HG03095 (cell line): ENCODE measurements at regions not wholly inside any gene's neighbourhood (a gene's known extent, or its start where the extent isn't known, plus 50 kb on each side); places are given as distances from the start of the nearest gene placed in this dataset.
"Not testable (repeated sequence)": the region's sequence is repeated elsewhere in the genome, so short reads cannot be mapped to it uniquely, and the experiment has no call there.

Experiments used
- ATAC-seq: cut with Tn5 transposase; IDR thresholded peaks from one replicate; pipeline ENCODE4 v1.9.1; 2021; ENCODE audit warnings: moderate library complexity; ENCODE audit not compliant: unreplicated experiment

DNA sequence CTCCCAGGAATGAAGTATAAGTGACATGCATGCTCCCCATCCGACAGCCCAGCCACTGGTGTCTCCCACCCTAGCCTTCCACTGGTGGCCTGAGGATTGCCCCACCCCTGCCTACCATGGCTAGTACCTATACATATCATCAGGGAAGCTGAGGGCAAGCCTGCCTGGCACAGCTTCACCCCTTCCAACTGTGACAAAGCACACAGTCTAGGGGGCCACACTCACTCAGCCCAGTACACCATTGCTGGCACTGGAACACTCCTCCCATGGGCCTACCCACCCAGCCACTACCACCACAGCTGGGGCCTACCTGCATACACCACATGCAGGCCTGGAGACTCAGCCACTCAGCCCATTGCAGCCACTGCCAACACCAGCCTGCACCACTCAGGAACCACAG, 393.1 kb upstream of the STEAP1 start:
- no peak for ATAC-seq

DNA sequence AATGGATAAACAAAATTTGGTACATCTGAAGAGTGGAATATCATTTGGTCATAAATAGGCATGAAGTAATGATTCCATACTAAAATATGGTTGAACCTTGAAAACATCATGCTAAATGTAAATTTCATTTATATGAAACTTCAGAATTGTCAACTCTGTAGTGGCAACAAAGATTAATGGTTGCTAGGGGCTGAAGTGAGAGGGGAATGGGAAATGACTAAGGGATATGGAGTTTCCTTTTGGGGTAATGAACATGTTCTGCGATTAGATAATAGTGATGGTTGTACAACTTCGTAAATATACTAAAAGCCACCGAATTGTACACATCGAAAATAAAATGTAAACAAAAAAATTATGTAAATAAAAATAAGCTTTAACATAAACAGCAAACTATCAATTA, 384.1 kb upstream of the STEAP1 start:
- no peak for ATAC-seq

DNA sequence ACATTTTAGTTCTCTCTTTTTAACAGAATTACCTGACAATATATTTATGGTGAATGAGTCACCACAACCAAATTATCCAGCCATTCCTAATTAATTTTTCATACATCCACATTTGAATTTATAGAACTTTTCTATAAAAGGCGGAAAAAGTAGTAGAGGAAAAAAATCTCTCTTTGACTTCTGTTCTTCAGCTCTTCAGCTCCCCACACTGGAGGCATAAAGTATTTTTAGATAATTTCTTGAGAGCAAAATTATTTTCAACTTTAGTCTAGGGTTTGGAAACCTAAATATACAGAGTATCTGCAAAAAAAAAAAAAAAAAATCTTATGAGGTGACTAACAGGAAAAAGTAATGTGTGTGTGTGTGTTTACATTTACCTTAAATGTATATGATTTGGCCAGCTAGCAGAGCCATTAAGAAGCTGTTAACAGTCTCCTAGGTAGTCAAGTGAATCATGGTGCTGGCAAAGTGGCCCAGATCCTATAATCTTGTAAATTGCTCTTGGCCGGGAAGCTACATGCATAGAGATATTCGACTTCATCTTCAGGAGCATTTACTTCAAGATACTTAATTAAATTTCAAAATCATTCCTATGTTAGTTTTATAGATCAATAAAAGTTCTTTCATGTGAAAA, 383.1 kb upstream of the STEAP1 start:
- ATAC-seq, result no peak

DNA sequence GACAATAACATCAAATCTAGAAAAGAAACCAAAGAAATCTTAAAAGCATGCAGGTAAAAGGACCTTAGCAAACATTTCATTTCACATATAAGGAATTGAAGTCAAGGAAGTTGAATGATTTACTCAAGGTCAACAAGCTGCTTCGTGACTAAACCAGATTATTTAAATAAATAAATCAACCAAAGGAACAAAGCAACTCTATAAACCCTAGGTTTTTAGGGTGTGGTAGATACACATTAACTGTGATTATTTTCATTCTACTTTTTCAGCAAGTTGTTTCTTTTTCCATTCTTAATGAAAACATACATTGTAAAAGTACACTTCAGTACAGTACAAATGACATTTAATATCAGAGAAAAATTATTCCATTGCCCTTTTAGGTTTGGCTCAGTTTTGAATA, 382.0 kb upstream of the STEAP1 start:
- no peak for ATAC-seq

DNA sequence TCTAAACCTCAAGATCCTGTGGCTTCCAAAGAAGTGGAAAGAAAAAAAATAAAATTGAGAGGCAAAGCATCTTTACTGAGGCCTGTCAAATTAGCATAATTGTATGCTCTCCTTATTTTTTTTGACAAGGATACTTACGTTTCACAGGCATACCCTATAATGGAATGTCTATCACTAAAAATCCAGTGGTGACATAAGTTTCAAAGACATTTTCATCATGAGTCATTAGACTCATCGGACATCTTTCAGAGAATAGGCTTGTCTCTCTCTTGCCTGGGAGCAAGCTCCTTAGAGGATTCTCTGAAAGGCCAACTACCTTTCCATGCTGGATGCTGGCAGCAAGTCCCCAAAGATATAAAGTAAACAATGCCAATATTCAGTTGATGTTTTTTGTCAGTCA, 380.7 kb upstream of the STEAP1 start:
- ATAC-seq, result no peak

DNA sequence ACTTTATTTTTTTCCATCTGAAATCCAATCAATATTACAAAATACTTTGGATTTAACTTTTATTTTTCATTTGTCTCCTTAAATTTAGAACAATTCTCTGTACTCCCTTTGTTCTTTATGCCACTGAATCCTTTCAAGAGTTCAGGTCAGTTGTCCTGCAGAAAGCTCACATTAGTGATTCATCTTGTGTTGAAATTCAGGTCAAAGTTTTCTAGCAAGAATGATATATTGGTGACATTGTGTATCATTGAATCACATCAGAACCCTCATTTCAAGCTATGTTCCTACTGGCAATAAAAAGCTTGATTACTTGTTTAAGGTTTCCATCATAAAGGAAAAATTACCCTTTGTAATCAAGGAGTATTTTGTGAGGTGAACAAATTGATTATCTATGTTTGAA, 378.8 kb upstream of the STEAP1 start:
- ATAC-seq, result no peak

DNA sequence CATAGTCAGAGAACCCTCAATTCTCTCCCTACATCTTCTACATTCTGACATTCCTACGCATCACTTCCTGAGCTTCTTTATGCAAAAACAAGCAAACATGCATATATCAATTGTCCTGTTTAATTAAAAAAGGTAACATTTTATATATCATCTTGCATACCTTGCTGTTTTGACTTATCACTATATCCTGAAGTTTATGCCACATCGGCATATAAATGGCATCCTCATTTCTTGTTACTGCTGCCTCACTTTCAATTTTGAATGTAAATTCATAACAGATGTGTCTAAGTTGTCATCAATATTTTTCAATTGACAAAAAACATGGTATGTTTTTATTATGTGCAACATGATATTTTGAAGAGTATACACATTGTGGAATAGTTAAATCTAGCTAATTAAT, 377.3 kb upstream of the STEAP1 start:
- ATAC-seq, result no peak

DNA sequence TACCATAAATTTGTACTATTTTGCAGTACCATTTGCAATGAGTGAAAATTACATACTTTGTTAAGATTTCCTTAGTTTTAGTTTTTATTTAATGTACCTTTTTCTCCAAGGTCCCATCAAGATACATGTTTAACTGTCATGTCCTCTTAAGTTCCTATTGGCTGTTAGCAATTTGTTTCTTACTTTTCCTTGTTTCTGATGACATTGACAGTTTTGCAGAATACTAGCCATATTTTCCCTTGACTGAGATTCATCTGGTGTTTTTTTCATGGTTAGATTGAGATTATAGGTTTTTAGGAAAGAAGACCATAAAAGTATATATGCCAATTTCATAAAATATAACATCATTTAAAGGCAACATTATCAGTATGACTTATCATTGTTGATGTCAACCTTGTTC, 376.8 kb upstream of the STEAP1 start:
- no peak for ATAC-seq

DNA sequence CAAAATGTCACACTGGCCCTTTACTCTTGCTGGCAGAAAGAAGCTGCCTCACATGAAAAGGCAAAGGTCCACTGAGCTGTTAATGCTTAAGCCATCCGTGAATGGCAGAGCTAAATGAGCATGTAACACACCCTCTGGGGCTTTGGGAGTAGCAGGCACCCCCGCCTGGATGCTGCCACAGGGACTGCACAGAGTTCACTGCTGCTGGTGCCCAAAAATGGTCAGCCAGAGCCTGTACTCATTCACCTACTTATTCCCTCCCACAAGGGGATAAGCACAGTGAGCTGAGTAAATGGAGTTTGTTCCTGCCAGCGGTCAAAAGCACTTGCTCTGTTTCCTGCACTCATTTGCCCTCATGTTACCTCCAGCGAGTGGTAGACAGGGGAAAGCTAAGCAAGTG, 374.0 kb upstream of the STEAP1 start:
- no peak for ATAC-seq

DNA sequence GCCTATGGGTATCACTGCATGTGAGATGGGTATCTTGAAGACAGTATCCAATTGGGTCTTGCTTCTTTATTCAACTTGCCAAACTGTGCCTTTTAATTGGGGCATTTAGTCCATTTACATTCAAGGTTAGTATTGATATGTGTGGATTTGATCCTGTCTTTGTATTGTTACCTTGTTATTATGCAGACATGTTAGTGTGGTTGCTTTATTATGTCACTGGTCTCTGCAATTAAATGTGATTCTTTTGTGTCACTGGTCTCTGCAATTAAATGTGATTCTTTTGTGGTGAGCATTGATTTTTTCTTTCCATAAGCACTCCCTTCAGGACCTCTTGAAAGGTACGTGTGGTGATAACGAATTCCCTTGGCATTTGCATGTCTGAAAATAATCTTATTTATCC, 357.8 kb upstream of the STEAP1 start:
- ATAC-seq, result no peak

DNA sequence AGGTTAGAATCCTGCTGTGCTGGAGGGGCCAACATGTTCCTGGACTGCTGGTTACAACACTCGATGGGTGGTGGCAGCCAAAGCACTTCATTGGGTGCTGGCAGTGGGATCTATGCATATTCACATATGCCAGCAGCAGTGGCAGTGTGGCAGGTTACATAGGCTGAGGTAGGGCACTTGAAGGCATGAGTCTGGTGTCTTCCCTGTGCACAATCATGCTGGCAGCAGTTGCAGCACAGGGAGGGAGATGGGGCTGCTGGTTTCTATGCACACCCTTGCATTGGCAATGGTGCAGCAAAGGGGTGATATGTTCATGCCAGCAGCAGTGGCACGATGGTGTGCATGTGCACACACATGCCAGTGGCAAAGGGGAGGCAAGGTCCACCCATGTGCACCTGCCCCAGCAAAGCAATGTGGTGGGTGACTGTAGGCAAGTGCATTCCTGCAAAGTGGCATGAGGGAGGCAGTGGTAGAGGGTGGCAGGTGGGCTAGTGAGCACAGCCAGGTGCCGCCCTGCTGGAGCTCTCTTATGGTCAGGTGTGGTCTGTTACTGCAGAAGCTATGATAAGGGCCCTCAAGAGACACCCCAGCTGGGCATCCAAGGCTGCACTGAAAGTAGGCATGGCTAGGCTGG, 356.2 kb upstream of the STEAP1 start:
- ATAC-seq, result no peak

DNA sequence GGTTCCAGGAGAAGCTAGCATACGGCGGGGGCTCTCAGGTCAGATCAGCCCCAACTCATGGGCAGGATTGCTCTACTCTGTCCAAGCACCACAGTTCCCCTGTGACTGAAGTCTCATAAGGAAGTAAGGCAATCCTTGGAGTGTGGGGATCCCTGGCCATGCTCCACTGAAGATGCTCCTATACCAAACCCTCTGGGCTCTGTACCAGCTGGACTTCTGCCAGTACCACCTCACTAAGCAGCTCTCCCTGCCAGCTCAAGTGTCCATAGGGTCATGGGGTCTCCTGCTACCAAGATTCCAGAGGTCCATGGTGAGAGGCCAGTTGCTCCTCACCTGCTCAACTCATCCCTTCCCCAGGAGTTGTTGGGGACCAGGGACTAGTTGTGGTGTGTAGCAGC, 355.7 kb upstream of the STEAP1 start:
- no peak for ATAC-seq

DNA sequence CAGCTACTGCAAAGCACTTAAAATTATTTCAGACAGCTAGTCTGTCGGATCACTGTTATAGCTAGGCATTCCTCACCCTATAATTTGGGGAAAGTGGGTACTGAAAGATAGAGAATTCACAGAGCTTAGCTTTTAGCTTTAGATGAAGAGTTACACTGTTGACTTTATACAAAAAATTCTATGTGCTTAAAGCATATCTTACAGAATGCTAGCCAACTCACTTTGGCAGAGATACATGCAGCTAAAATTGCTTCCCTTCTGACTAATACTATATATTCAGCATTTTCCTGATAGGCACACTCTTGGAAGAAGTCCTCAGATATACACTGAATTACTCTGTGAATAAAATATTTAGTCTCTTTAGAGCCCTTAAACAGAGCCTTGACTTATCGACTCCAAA, 353.5 kb upstream of the STEAP1 start:
- no peak for ATAC-seq

DNA sequence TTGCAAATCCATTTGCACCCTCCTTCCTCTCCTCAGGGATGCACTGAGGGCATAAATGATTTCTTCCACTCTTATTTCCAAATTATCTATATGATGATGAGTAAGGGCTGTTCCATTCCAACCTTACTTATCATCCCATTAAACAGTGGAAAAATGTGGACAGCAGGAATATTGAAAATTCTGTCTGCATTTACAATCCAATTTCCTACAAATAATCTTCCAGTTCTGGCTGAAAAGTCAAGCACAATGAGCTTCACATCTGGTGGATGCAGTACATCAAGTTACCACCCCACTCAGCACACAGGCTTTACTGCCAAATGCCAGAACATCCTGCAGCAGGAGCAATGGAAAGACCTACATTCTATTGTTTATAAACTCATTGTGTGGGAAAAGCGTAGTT, 345.0 kb upstream of the STEAP1 start:
- ATAC-seq, result no peak

DNA sequence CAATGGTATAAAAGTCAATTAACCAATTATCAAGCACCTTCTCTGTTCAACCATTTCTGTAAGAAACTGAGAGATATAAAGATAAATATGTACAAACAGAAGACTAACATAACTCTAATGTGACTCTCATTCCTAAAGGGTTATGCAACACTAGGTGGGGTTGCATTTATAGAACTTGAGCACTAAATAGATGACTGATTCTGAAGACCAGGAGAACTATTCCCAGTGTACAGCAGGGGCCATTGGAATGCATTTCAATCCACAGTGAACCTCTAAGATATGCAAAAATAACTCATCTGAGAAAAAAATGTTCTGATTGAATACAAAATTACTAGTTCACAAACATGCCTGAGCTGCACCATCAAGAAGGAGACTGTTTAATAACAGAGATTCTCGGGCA, 341.2 kb upstream of the STEAP1 start:
- no peak for ATAC-seq

DNA sequence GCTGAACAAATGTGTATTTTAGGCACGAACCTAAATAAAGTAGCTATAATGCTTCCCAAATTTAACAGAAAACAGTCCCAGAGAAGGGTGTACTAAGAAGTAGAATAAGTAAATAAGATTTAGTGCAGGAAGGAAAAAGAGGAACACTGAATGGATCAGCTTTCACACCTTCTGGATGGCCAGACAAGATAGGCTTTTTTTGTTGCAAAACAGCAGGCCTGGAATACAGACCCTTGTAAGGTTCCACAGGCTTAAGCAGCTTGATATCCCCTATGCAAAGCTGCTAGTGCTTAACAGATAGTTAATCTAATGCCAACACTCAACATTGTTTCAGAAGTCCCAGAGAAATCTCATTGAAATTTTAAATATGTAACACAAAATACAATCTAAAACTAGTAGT, 328.1 kb upstream of the STEAP1 start:
- ATAC-seq, result no peak

DNA sequence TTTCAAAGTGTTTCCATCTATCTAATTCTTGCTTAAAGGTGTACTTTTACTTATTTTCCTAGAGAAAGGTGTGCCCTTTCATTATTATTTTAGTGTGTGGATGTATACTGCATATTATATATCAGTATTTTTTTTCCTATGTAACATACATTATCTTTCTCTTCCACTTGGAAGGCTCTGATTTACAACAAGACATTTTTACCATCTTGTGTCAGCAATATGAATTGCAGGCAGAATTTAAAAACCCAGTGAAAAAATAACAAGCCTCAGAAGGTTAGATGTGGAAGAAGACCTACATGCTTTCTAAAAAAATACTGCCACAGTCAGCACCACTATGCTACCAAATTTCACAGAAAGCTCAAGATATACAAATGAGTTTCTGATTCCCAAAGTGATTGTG, 327.7 kb upstream of the STEAP1 start:
- no peak for ATAC-seq

DNA sequence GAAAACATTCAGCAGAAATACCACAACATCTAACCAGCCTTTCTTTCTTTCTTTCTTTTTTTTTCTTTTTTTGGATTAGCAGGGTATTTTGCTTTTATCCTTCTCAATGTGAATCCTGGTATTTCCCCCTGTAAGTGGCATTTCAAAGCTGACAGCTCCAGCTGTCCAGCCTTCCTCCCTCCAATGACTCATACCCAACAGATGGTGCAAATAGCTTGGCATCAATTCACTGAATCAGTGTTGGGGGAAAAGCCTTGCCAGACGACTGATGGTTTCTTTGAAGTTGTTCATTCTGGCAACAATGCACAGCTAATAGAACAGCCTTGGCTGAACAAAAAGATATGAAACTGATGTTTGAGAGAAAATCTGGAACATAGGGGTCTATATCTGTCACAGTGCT, 316.8 kb upstream of the STEAP1 start:
- ATAC-seq, result no peak

DNA sequence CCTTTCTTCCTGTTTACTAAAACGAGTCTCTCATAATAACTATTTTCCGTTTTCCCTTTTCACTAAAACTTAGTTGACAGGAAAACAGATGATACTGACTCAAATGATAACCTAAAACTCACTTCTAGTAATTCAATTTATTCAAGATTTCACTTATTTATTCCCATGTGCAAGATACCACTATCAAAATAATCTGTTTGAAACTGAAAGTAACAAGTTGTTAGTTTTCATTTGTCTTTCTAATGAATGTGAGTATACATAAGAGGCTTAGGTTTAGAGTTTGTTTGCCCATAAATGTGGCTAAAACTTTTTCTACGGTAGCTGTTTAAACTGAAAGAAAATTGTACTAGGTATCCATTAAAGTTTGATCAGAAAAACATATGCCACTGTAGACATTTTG, 314.9 kb upstream of the STEAP1 start:
- no peak for ATAC-seq

DNA sequence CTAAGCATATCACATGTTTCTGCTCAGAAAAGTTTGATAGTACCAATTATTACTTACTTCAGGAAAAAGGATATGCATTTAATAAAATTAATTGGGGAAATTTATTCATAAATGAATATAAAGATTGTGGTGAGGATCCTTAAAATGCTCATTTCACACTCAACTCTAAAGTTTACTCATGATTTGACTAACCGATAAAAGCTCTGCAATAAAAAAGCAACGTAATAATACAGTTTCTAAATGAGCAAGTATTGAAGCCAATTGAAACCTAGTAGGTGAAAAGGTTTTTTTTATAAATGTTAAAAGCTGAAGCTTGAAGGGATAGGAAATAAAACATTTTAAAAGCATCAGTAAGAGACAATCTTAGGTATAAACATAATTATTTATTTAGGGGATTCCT, 308.3 kb upstream of the STEAP1 start:
- ATAC-seq, result no peak

DNA sequence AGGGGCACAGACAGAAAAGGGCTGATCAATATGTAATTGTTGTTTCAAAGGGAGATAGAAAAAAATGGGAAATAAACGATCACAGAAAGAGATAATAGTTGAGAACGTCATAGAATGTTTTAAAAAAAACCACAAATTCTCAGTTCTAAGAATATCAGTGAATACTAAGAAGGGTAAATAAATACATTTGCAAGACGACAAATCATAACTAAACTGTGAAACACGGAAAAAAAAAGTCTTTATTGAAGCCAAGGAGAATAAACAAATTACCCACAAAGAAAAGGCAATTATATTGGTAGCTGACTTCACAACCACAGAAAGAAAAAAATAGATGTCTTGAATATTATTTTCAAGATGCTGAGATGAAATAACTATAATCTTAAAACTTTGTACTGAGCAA, 305.2 kb upstream of the STEAP1 start:
- ATAC-seq, result no peak

DNA sequence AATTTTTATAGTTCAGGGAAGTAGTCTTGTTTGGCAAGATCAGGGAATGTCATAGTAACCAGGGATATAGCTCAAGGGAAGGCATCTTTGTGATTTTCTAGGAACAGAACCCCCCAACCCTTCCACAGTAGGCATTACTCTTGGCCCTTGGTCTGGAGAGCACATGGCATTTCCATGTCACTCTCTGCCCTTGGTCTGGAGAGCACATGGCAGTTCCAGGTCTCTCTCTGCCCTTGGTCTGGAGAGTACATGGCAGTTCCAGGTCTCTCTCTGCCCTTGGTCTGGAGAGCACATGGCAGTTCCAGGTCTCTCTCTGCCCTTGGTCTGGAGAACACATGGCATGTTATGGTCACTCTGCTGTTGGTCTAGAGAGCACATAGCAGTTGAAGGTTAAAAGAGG, 297.2 kb upstream of the STEAP1 start:
- not testable (repeated sequence) for ATAC-seq

DNA sequence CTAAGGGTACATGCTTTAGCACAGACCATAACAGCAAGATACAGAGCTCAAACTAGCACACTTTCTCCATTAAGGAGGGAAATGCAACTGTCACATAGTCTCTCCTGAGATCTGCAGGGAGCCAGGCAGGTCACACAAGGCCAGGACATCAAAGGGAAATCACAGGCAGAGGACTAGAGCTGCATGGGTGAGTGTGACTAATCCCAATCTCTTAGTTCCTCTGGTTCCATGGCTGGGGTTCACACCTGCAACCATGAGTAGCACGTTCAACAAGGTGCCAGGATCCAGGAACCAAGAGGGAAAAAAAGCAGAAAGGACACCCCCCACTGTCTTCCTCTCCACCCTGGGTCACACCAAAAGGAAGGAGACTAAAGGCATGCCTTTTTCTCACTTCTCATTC, 296.5 kb upstream of the STEAP1 start:
- ATAC-seq, result no peak
